SU-DHL-6 (cell line): ENCODE measurements at regions not wholly inside any gene's neighbourhood (a gene's known extent, or its start where the extent isn't known, plus 50 kb on each side); places are given as distances from the start of the nearest gene placed in this dataset.

Experiments
- H2AFZ ChIP-seq: fragments of 200-600 bp; sonication (generic); 2 replicates; pipeline ENCODE4 v1.6.1; 2014; ENCODE audit warnings: low read depth, mild to moderate bottlenecking, moderate library complexity, mixed read lengths, antibody characterized with exemption, low read length; ENCODE audit not compliant: severe bottlenecking
- H3F3A ChIP-seq: fragments of 200-600 bp; shearing (Covaris generic); 2 replicates; pipeline ENCODE4 v1.6.0; 2016; ENCODE audit warnings: antibody characterized with exemption, mild to moderate bottlenecking; ENCODE audit not compliant: insufficient read depth
- H3K27ac ChIP-seq: fragments of 200-600 bp; sonication (generic); 2 replicates; pipeline ENCODE4 v1.5.1; 2016; ENCODE audit warnings: low read depth, mild to moderate bottlenecking, low read length, moderate library complexity, mixed read lengths
- H3K27me3 ChIP-seq: fragments of 200-600 bp; sonication (generic), shearing (Covaris generic); 2 replicates; pipeline ENCODE4 v1.6.0; 2014; ENCODE audit warnings: mild to moderate bottlenecking, low read length
- H3K36me3 ChIP-seq: fragments of 200-600 bp; sonication (generic); 2 replicates; pipeline ENCODE4 v1.6.1; 2014; ENCODE audit warnings: mild to moderate bottlenecking, low read length, mixed read lengths
- H3K4me2 ChIP-seq: fragments of 300-600, 200-600 bp; shearing (Covaris generic), sonication (generic); 2 replicates; pipeline ENCODE4 v1.6.0; 2014; ENCODE audit warnings: low read length, low read depth, mild to moderate bottlenecking; ENCODE audit not compliant: poor library complexity, severe bottlenecking
- H3K4me3 ChIP-seq: fragments of 200-600 bp; sonication (generic); 2 replicates; pipeline ENCODE4 v1.5.1; 2014; ENCODE audit warnings: antibody characterized with exemption, low read length, mild to moderate bottlenecking, mixed read lengths; ENCODE audit not compliant: insufficient read depth, poor library complexity, severe bottlenecking
- H3K79me2 ChIP-seq: fragments of 200-600 bp; sonication (generic); 2 replicates; pipeline ENCODE4 v1.6.1; 2014; ENCODE audit warnings: mild to moderate bottlenecking, low read length, moderate library complexity; ENCODE audit not compliant: insufficient read depth
- H3K9ac ChIP-seq: fragments of 200-600 bp; sonication (generic); 2 replicates; pipeline ENCODE4 v1.7.0; 2014; ENCODE audit warnings: mild to moderate bottlenecking, low read length
- H3K9me2 ChIP-seq: fragments of 200-600 bp; sonication (generic); replicated peaks from 2 replicates; pipeline ENCODE4 v1.6.1; 2014; ENCODE audit warnings: low read length; ENCODE audit not compliant: insufficient read depth
- H3K9me3 ChIP-seq: fragments of 200-600 bp; sonication (generic); 2 replicates; pipeline ENCODE4 v1.6.1; 2014; ENCODE audit warnings: low read length, mixed read lengths; ENCODE audit not compliant: insufficient read depth
- H4K20me1 ChIP-seq: fragments of 200-600 bp; sonication (generic); 2 replicates; pipeline ENCODE4 v1.6.1; 2014; ENCODE audit warnings: low read depth, mild to moderate bottlenecking, antibody characterized with exemption, low read length, moderate library complexity, mixed read lengths
- EZH2phosphoT487 ChIP-seq: fragments of 200-600 bp; sonication (generic), shearing (Covaris generic); conservative IDR thresholded peaks from 2 replicates; pipeline ENCODE4 v1.6.1; 2018; ENCODE audit warnings: mild to moderate bottlenecking, antibody characterized with exemption, low read length, moderate library complexity, mixed read lengths
- TF ChIP-seq, protein P1 (sequence below): fragments of 200-600 bp; sonication (generic); IDR thresholded peaks from one replicate; pipeline ENCODE4 v1.5.1; 2017; ENCODE audit warnings: antibody characterized with exemption, mild to moderate bottlenecking, low read length, moderate library complexity; ENCODE audit not compliant: insufficient read depth, poor library complexity, severe bottlenecking

DNA sequence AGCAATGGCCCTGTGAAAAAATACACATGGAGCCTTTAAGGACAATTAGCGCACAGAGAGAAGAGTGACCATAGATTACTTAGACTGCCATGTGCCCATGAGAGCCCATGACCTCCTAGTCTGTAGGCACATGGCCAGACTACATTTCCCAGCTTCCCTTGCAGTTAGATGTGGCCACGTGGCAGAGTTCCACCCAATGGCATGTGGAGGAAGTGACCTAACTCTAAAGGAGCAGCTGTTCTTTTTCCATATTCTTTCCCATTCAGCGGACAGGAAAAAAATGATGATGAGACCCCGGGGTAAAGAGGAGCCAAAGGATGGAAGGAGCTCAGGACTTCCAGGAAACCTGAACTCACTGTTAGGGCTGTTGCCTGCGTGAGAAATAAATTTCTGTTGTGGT, 116.6 kb downstream of the CBLN4 start:
- no peak overlapping the region for H2AFZ ChIP-seq

DNA sequence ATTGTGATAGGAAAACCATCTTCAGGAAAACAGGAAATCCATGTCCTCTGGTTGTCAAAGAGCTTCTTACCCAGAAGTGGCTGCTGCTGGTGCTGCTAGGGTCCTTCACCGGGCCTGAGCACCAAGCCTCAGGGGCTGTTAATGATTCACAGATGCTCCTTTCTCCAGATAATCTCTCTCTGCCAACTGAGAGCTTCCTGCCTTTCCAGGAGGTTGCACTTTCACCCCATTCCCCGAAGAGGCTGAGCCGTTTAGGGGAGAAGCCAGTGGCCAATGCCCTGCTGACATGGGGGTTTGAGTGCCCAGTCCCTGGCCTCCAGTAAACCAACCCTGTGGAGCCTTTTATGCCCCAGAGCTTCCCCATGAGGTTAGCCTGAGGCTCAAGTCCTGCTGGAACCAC, 122.4 kb downstream of the CBLN4 start:
- Histone ChIP-seq H3K79me2 (no peaks in the 10 kb centered on the region), H3K27ac (no peak overlapping the region), H3K36me3 (no peaks in the 10 kb centered on the region), H3K9me2 (no peaks in the 10 kb centered on the region), H3K9ac (no peak overlapping the region), H2AFZ (no peak overlapping the region), H3F3A (no peaks in the 10 kb centered on the region), H4K20me1 (no peaks in the 10 kb centered on the region), H3K27me3 (no peaks in the 10 kb centered on the region), H3K4me3 (no peak overlapping the region), H3K9me3 (no peaks in the 10 kb centered on the region; the same call in 1 of the 2 replicates), H3K4me2 (no peak overlapping the region)
- TF ChIP-seq, protein P1, sequence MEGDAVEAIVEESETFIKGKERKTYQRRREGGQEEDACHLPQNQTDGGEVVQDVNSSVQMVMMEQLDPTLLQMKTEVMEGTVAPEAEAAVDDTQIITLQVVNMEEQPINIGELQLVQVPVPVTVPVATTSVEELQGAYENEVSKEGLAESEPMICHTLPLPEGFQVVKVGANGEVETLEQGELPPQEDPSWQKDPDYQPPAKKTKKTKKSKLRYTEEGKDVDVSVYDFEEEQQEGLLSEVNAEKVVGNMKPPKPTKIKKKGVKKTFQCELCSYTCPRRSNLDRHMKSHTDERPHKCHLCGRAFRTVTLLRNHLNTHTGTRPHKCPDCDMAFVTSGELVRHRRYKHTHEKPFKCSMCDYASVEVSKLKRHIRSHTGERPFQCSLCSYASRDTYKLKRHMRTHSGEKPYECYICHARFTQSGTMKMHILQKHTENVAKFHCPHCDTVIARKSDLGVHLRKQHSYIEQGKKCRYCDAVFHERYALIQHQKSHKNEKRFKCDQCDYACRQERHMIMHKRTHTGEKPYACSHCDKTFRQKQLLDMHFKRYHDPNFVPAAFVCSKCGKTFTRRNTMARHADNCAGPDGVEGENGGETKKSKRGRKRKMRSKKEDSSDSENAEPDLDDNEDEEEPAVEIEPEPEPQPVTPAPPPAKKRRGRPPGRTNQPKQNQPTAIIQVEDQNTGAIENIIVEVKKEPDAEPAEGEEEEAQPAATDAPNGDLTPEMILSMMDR: no peak
- TF ChIP-seq EZH2phosphoT487: no peak

More for the DNA sequence above, 116.6 kb downstream of the CBLN4 start:
- H3K4me2 ChIP-seq: no peak overlapping the region
- no peaks in the 10 kb centered on the region for H3K36me3 ChIP-seq
- no peak overlapping the region for H3K4me3 ChIP-seq
- no peak overlapping the region for H3K9ac ChIP-seq
- no peaks in the 10 kb centered on the region for H3K27me3 ChIP-seq
- no peaks in the 10 kb centered on the region for H4K20me1 ChIP-seq
- H3F3A ChIP-seq: no peaks in the 10 kb centered on the region
- no peak overlapping the region for H3K27ac ChIP-seq
- no peaks in the 10 kb centered on the region for H3K9me2 ChIP-seq
- H3K9me3 ChIP-seq: no peaks in the 10 kb centered on the region; the same call in 1 of the 2 replicates
- no peaks in the 10 kb centered on the region for H3K79me2 ChIP-seq
- TF ChIP-seq, protein P1: no peak
- no peak for TF ChIP-seq EZH2phosphoT487

DNA sequence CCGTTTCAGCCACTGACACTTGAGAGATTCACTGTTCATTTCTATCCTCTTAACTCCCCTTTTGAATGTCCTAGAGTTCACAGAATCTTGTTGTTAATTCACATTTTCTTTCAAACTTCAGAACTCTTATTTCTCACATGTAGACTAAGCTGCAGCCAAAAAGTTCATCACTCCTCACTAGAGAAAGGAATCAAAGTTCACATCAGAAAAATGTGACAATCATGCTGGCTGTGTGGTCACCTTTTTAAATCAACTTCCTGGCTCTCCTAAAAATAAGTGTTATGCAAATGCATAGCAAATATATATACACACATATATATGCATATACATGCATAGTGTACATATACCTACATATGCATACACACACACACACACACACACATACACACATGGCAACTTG, 123.0 kb downstream of the CBLN4 start:
- TF ChIP-seq, protein P1: no peak
- TF ChIP-seq EZH2phosphoT487: no peak
- H3K36me3 ChIP-seq: no peaks in the 10 kb centered on the region
- H2AFZ ChIP-seq: no peak overlapping the region
- H3K27ac ChIP-seq: no peak overlapping the region
- H4K20me1 ChIP-seq: no peaks in the 10 kb centered on the region
- H3K4me3 ChIP-seq: no peak overlapping the region
- H3K9me2 ChIP-seq: no peaks in the 10 kb centered on the region
- H3K9me3 ChIP-seq: no peaks in the 10 kb centered on the region; the same call in 1 of the 2 replicates
- no peak overlapping the region for H3K9ac ChIP-seq
- no peak overlapping the region for H3K4me2 ChIP-seq
- no peaks in the 10 kb centered on the region for H3K79me2 ChIP-seq
- H3K27me3 ChIP-seq: no peaks in the 10 kb centered on the region
- H3F3A ChIP-seq: no peaks in the 10 kb centered on the region
